GM13977 (cell line): ENCODE measurements at regions not wholly inside any gene's neighbourhood (a gene's known extent, or its start where the extent isn't known, plus 50 kb on each side); places are given as distances from the start of the nearest gene placed in this dataset.
"Not testable (repeated sequence)": the region's sequence is repeated elsewhere in the genome, so short reads cannot be mapped to it uniquely, and the experiment has no call there.

Source experiments
- DNase-seq: peaks from one replicate; pipeline ENCODE4 v3.0.0; 2012; ENCODE audit warnings: low spot score
- in situ Hi-C: fragments of 300-500 bp; cut with MboI; formaldehyde crosslinking; loops from one replicate; pipeline ENCODE4 v1.12.0; 2022; ENCODE audit warnings: low sequenced_read_pairs, low pct_unique_long_range_greater_than_20kb, mixed read lengths, inconsistent platforms; ENCODE audit not compliant: unreplicated experiment
- TF ChIP-seq, protein P1 (sequence below): IDR thresholded peaks from 2 replicates; pipeline ENCODE4 v1.5.1; 2012; ENCODE audit warnings: mild to moderate bottlenecking, control low read depth; ENCODE audit not compliant: insufficient read depth; ENCODE audit errors: extremely low read depth, missing control alignments

DNA sequence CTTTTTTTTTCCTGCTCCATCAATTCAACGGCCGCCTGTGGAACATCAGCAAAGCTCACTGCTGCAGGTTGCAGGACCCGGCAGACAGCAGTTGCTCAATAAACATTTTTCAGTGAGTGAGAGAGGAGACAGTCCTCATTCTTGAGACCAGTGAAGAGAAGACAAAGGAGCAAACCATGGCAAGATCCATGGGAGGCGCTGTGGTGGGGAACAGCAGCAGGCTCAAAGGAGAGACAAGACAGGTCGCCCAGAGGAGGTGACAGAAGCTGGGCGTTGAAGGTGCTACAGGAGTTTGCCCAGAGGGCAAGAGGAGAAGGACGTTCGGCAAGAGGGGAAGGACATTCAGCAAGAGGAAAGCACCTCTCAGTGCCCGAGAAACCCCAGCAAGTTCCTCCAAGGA lies 74.5 kb upstream of the FGFR2 start:
- no peak for DNase-seq
- in situ Hi-C loops = no loop called here
- TF ChIP-seq, protein P1, sequence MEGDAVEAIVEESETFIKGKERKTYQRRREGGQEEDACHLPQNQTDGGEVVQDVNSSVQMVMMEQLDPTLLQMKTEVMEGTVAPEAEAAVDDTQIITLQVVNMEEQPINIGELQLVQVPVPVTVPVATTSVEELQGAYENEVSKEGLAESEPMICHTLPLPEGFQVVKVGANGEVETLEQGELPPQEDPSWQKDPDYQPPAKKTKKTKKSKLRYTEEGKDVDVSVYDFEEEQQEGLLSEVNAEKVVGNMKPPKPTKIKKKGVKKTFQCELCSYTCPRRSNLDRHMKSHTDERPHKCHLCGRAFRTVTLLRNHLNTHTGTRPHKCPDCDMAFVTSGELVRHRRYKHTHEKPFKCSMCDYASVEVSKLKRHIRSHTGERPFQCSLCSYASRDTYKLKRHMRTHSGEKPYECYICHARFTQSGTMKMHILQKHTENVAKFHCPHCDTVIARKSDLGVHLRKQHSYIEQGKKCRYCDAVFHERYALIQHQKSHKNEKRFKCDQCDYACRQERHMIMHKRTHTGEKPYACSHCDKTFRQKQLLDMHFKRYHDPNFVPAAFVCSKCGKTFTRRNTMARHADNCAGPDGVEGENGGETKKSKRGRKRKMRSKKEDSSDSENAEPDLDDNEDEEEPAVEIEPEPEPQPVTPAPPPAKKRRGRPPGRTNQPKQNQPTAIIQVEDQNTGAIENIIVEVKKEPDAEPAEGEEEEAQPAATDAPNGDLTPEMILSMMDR = no peak

DNA sequence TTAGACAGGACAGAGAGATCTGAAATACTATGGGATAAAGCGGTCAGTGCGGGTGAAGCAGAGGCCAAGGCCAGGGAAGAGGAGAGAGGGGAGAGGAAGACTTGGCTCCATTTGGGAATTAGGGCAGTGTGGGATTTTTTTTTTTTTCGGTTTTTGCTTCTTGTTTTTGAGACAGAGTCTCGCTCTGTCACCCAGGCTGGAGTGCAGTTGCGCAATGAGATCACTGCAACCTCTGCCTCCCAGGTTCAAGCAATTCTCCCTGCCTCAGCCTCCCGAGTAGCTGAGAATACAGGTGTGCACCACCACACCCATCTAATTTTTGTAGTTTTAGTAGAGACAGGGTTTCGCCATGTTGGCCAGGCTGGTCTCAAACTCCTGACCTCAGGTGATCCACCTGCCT lies 71.6 kb upstream of the FGFR2 start:
- in situ Hi-C loops, DNase-seq: not testable (repeated sequence)

DNA sequence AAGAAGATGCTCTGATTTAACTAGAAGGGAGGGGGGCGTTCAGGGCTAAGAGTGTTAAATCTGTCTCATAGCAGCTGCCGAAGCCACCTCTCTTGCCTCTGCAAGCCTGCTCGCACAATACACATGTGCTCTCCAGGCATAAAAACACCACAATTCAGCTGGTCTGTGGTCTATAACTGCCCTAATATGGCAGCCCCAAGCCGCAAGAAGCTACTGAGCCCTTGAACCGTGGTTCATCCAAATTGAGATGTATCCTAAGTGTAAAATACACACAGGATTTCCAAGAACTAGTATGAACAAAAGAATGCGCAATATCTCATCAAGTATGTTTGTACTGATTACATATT lies 70.8 kb upstream of the FGFR2 start:
- DNase-seq = no peak
- in situ Hi-C loops = no loop called here
- TF ChIP-seq, protein P1 = no peak

DNA sequence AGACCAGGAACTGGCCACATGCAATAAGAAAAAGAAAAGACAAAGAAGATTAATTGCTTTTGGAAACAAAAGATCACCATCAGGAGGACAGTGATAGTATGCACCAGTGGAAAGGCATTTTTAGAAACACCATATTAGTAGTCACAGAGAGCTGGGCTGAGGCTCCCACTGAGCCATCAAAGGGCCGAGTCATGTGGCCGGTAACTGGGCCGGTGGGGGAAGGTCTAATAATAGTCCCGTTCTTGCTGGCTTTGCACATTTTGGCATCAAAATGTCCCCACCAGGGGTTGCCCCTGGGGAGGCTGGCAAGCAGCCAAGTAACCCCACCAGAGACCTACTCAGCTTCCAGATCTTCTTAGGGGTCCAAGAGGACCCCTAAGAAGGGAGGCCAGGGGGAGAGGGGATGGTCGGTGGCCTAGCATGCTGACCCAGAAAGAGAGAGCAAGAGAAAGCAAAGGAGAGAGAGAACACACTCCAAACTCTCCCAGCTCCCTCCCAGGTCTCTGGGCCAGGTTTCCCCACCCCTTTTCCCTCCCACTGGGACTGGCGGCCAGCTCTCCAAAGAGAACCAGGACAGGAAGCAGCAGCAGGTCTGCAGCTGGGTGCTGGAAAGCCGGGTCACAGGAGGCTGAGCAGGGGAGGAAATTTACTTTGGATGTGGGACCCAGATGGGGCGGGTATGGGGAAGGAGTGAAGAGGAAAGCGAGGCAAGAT lies 70.2 kb upstream of the FGFR2 start:
- in situ Hi-C loops = no loop called here
- TF ChIP-seq, protein P1 = no peak
- no peak for DNase-seq

DNA sequence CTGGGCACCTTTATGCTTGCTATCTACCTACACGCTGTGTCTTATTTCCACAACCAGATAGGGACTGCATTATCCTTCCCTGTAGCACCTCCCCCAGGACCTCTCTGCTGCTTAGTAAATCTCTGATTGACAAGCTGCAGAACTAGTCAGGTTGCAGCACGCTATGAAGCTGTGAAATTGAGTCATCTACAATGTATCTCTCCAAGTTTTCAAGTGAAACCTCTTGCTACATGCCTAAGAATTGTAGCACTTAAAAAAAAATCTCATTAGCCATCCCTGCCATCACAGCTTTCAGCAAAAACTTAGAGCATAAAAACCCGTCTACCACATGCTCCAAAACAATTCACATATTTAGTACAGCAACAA lies 69.7 kb upstream of the FGFR2 start:
- in situ Hi-C loops = no loop called here
- TF ChIP-seq, protein P1 = no peak
- no peak for DNase-seq

DNA sequence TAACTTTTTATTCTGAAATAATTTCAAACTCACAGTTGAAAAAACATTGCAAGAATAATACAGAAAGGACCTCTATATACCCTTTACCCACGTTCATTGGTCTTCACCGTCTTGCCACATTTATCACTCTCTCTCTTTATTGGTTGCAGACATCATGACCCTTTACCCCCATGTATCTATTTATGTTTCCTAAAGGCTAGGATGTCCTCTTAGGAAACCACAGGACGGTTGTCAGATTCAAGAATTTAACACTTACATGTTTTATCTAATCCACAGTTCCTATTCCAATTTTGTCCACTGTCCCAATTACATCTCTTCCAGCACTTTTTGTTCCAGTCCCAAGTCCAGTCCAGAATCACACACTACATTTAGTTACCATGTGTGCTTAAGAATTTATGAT lies 67.6 kb upstream of the FGFR2 start:
- TF ChIP-seq, protein P1 = no peak
- no peak for DNase-seq
- in situ Hi-C loops = no loop called here

DNA sequence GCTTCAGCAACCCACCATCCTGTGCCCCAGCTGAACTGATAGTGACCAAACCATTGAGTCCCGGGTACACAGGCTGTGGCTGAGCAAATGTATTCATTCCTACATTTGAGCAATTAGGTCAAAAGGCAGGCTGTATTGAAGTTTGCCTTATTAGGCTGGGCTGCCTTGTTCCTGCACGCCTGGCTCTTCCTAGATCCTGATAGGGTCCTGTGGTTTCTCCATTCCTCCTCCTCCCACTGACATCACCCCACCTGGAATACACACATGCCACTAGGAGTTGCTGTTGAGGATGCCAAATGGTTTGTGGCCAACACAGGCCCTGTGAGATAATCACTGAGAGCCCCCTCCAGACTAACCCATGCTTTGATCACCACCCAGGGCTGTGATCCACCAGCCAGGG lies 66.4 kb upstream of the FGFR2 start:
- in situ Hi-C loops = no loop called here
- TF ChIP-seq, protein P1 = no peak
- no peak for DNase-seq
